Fibroblast of lung (primary cell): ENCODE measurements at regions not wholly inside any gene's neighbourhood (a gene's known extent, or its start where the extent isn't known, plus 50 kb on each side); places are given as distances from the start of the nearest gene placed in this dataset.
"Not testable (repeated sequence)": the region's sequence is repeated elsewhere in the genome, so short reads cannot be mapped to it uniquely, and the experiment has no call there.

Experiments used
- EZH2 ChIP-seq: IDR thresholded peaks from 2 replicates; pipeline ENCODE4 v1.5.1; 2012; ENCODE audit warnings: low read length, control low read depth, mild to moderate bottlenecking; ENCODE audit errors: missing control alignments
- TF ChIP-seq, protein P1 (sequence below), 2 donors: IDR thresholded peaks in 1 of 2; conservative IDR thresholded peaks in 1 of 2; 1 replicate in 1 of 2; 2 replicates in 1 of 2; pipeline ENCODE4 v1.5.1; 2011 to 2012; ENCODE audit warnings: low read length in 2 of 2, control low read depth in 1 of 2, inconsistent platforms in 1 of 2, low read depth in 1 of 2, mild to moderate bottlenecking in 1 of 2

DNA sequence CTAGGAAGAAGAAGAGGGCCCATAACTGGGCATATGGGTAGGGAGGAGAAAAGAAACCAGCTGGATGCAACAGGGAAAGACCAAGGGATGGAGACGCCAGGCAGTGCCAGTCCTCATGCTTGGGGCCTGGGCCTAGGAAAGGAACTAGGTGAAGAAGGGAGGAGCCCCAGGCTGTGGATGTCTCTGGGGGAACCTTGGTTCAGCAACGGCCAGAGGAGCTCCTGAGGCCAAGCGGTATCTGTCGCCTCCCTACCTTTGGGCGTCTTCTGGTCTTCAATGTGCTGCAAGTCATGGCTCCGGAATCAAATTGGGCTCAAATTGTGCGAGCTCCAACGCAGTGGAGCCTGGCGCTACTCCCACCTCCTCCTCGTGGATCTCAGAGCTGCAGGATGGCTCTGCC lies 153.6 kb downstream of the FOXD4L6 start:
- TF ChIP-seq, protein P1, sequence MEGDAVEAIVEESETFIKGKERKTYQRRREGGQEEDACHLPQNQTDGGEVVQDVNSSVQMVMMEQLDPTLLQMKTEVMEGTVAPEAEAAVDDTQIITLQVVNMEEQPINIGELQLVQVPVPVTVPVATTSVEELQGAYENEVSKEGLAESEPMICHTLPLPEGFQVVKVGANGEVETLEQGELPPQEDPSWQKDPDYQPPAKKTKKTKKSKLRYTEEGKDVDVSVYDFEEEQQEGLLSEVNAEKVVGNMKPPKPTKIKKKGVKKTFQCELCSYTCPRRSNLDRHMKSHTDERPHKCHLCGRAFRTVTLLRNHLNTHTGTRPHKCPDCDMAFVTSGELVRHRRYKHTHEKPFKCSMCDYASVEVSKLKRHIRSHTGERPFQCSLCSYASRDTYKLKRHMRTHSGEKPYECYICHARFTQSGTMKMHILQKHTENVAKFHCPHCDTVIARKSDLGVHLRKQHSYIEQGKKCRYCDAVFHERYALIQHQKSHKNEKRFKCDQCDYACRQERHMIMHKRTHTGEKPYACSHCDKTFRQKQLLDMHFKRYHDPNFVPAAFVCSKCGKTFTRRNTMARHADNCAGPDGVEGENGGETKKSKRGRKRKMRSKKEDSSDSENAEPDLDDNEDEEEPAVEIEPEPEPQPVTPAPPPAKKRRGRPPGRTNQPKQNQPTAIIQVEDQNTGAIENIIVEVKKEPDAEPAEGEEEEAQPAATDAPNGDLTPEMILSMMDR (conservative IDR thresholded peaks at IDR 0.05 in 1 of 2, IDR thresholded peaks at IDR 0.05 in 1 of 2; ENCODE audit: low read depth in 1 of 2, low read length in 2 of 2), result not testable (repeated sequence)
- not testable (repeated sequence) for TF ChIP-seq EZH2
